ENCODE measurements at regions not wholly inside any gene's neighbourhood (a gene's known extent, or its start where the extent isn't known, plus 50 kb on each side); places are given as distances from the start of the nearest gene placed in this dataset.

DNA sequence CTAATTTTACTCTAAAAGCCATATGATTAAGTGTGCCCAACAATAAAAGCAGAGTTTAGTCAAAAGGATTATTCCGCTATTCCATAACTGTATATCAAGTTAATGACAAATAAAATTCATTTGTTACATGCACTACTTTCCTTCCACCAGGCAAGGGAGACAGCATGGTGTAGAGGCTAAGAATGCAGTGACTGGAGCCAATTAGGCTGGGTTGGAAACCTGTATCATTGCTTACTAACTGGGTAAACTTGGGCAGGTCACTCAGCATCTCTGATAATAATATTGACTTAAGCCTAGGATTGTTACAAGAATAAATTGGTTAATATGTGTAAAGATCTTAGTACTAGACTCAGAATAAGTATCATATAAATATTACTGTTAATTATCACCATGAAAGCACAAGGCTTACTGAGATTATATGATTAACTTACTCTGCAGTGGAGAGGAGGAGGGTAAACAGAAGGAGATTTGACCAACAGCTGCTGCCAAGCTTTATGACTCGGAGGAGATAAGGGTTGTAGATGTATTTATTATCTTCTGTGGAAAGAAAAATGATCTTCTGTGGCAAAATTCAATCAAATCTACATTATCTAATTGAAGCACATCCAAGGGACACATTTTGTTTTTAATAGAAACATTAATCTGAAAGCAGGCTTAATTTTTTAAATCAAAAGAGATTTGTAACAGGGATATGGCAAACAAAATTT, 1459.9 kb downstream of the GRIK2 start:
- H3K4me3 ChIP-seq (ENCODE audit: low read depth, low read length) = no peak overlapping the region
- TF ChIP-seq CTCF (IDR thresholded peaks at IDR 0.05; ENCODE audit: insufficient read depth, low read depth, low read length, missing control alignments) = no peak
- no peak for DNase-seq (ENCODE audit: low read depth)

DNA sequence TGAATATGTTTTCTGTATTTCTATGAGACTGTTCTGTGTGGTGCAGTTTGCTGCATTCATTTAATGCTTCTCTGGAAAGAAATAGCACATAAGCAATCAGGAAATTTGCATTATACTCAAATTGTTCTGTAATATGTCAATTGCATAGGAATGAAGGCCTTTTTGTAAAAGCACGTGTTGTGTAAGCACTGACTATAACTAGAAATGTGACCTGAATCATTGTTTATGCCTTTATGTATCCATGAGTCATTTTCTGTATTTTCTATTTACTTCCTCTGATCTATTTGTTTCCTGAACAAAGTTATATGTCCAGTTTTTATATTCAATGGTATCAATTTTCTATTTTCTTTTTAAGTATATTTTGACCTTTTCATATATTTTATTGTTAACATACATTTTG, 1455.3 kb downstream of the GRIK2 start:
- TF ChIP-seq CTCF (IDR thresholded peaks at IDR 0.05; ENCODE audit: insufficient read depth, low read depth, low read length, missing control alignments) = no peak
- no peak for DNase-seq (ENCODE audit: low read depth)
- no peak overlapping the region for H3K4me3 ChIP-seq (ENCODE audit: low read depth, low read length)

DNA sequence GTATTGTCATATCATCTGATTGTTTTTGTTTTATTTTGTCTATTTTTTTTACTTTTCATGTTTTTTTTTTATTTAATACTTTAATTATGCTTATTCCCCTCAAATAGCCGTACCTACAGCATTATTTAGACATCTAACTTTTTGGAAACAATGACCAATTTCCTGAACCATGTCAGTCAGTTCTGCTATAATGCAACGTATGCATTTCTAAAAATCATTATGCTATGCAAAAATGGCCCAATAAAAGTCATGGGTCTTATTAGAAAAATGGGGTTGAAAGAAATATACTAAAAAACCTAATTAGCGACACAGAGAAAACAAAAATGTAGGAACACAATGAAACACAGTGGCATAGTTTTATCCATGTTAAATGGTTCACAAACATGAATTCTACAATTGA, 1454.7 kb downstream of the GRIK2 start:
- no peak for TF ChIP-seq CTCF (IDR thresholded peaks at IDR 0.05; ENCODE audit: insufficient read depth, low read depth, low read length, missing control alignments)
- no peak for DNase-seq (ENCODE audit: low read depth)
- H3K4me3 ChIP-seq (ENCODE audit: low read depth, low read length) = no peak overlapping the region

DNA sequence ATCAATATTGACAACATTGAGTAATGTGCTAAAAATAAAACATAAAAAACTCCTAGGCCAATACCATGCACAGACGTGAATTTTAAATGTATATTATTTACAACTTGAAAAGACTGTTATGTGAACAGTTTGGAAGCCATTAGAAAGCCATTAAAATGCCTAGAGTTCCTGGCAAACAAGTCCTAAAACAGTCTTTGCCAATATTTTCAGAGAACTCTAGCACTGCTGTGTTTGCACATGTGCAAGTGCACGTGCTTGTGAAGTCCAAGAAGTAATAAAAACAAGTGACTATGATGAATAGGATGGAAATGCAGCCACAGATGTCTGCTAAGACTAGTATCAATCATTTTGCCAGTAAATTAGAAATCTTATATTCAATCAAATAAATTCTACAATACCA, 1447.6 kb downstream of the GRIK2 start:
- no peak overlapping the region for H3K4me3 ChIP-seq (ENCODE audit: low read depth, low read length)
- DNase-seq (ENCODE audit: low read depth) = no peak
- no peak for TF ChIP-seq CTCF (IDR thresholded peaks at IDR 0.05; ENCODE audit: insufficient read depth, low read depth, low read length, missing control alignments)

- TF ChIP-seq CTCF (IDR thresholded peaks at IDR 0.05; ENCODE audit: insufficient read depth, low read depth, low read length, missing control alignments) = no peak
- H3K4me3 ChIP-seq (ENCODE audit: low read depth, low read length) = no peak overlapping the region
- DNase-seq (ENCODE audit: low read depth) = no peak
These were observed 1438.5 kb downstream of the GRIK2 start for GRCh38 chr6:102832021-102832420.

- H3K4me3 ChIP-seq (ENCODE audit: low read depth, low read length) = no peak overlapping the region
- no peak for DNase-seq (ENCODE audit: low read depth)
- no peak for TF ChIP-seq CTCF (IDR thresholded peaks at IDR 0.05; ENCODE audit: insufficient read depth, low read depth, low read length, missing control alignments)
These were observed 1426.6 kb downstream of the GRIK2 start for GRCh38 chr6:102820098-102820497.

- TF ChIP-seq CTCF (IDR thresholded peaks at IDR 0.05; ENCODE audit: insufficient read depth, low read depth, low read length, missing control alignments) = no peak
- H3K4me3 ChIP-seq (ENCODE audit: low read depth, low read length) = no peak overlapping the region
- DNase-seq (ENCODE audit: low read depth) = no peak
These were observed 1421.7 kb downstream of the GRIK2 start for GRCh38 chr6:102815207-102815606.
